BJ (cell line): ENCODE measurements at regions not wholly inside any gene's neighbourhood (a gene's known extent, or its start where the extent isn't known, plus 50 kb on each side); places are given as distances from the start of the nearest gene placed in this dataset. TPM values are rescaled to one million over a fixed set of nuclear protein-coding genes. Genes with fewer than 3 reads are reported as not detected.
"Not testable (repeated sequence)": the region's sequence is repeated elsewhere in the genome, so short reads cannot be mapped to it uniquely, and the experiment has no call there.

Source experiments
- CTCF ChIA-PET: fragments of 350-600 bp; formaldehyde crosslinking; extraction: SDS; loops from one replicate; lab custom pipeline; 2021; ENCODE audit warnings: antibody characterized with exemption, inconsistent platforms; lab: Yijun Ruan, JAX
- POLR2A ChIA-PET: fragments of 300-600 bp; sonication (Branson Sonifier 250); formaldehyde crosslinking; extraction: SDS; loops from one replicate; lab custom pipeline; 2021; ENCODE audit warnings: antibody characterized with exemption; lab: Charles Lee
- DNase-seq: peaks from one replicate; pipeline ENCODE4 v3.0.0-alpha.2; 2011; ENCODE audit warnings: low read depth
- H3K27me3 ChIP-seq: 2 replicates; pipeline ENCODE4 v1.6.0; 2011; ENCODE audit warnings: low read length; ENCODE audit not compliant: control insufficient read depth, insufficient read depth
- H3K36me3 ChIP-seq: 2 replicates; pipeline ENCODE4 v1.5.1; 2011; ENCODE audit warnings: low read length; ENCODE audit not compliant: control insufficient read depth, insufficient read depth
- H3K4me3 ChIP-seq: 2 replicates; pipeline ENCODE4 v1.5.1; 2011; ENCODE audit warnings: low read depth, mild to moderate bottlenecking, control low read depth, low read length
- small RNA-seq: library from RNA; depleted of rRNA; stranded (forward); fragments of <200 nt; gene quantifications from one replicate; pipeline ENCODE3, GENCODE V24; 2012; ENCODE audit warnings: low replicate concordance, low read depth; ENCODE audit not compliant: insufficient read length
- TF ChIP-seq, protein P1 (sequence below): IDR thresholded peaks from 2 replicates; pipeline ENCODE4 v1.5.1; 2011; ENCODE audit warnings: low read depth, mild to moderate bottlenecking, control low read depth, inconsistent platforms, low read length, moderate library complexity; ENCODE audit not compliant: insufficient read depth

DNA sequence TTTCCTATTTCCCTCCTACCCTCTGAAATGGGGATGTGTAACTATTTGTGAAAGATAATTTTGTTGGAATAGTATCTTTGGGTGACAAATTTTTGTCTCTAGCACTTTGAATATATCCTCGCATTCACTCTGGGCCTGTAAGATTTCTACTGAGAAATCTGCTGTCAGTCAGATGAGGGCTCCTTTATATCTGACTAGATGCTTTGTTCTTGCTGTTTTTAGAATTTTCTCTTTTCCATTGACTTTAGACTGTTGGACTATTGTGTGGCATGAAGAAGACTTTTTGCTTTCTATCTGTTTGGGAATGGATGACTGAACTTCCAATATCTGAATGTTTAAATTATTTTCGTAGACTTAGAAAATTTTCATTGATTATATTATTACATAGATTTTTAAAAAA is 54.2 kb upstream of the GRID2 start:
- DNase-seq: no peak
- POLR2A ChIA-PET: no interaction called here
- TF ChIP-seq, protein P1, sequence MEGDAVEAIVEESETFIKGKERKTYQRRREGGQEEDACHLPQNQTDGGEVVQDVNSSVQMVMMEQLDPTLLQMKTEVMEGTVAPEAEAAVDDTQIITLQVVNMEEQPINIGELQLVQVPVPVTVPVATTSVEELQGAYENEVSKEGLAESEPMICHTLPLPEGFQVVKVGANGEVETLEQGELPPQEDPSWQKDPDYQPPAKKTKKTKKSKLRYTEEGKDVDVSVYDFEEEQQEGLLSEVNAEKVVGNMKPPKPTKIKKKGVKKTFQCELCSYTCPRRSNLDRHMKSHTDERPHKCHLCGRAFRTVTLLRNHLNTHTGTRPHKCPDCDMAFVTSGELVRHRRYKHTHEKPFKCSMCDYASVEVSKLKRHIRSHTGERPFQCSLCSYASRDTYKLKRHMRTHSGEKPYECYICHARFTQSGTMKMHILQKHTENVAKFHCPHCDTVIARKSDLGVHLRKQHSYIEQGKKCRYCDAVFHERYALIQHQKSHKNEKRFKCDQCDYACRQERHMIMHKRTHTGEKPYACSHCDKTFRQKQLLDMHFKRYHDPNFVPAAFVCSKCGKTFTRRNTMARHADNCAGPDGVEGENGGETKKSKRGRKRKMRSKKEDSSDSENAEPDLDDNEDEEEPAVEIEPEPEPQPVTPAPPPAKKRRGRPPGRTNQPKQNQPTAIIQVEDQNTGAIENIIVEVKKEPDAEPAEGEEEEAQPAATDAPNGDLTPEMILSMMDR: no peak
- Histone ChIP-seq H3K4me3 (no peak overlapping the region), H3K36me3 (no peaks in the 10 kb centered on the region), H3K27me3 (no peaks in the 10 kb centered on the region)
- CTCF ChIA-PET: no interaction called here

DNA sequence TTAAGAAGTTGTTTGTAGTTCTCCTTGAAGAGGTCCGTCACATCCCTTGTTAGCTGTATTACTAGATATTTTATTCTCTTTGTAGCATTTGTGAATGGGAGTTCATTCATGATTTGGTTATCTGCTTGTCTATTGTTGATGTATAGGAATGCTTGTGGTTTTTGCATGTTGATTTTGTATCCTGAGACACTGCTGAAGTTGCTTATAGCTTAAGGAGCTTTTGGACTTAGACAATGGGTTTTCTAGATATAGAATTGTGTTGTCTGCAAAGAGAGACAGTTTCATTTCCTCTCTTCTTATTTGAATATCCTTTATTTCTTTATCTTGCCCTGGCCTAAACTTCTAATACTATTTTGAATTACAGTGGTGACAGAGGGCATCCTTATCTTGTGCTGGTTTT is 52.1 kb upstream of the GRID2 start:
- DNase-seq: no peak
- CTCF ChIA-PET: no interaction called here
- TF ChIP-seq, protein P1: no peak
- H3K27me3 ChIP-seq: no peaks in the 10 kb centered on the region
- H3K36me3 ChIP-seq: no peaks in the 10 kb centered on the region
- POLR2A ChIA-PET: no interaction called here
- H3K4me3 ChIP-seq: no peak overlapping the region

GRCh38 chr4:92252358-92252757 is 51.4 kb upstream of the GRID2 start:
- H3K27me3 ChIP-seq, CTCF ChIA-PET, H3K4me3 ChIP-seq, DNase-seq, POLR2A ChIA-PET, H3K36me3 ChIP-seq: not testable (repeated sequence)

GRCh38 chr4:92252846-92253245 is 50.9 kb upstream of the GRID2 start:
- DNase-seq: no peak
- H3K36me3 ChIP-seq: no peaks in the 10 kb centered on the region
- no peak overlapping the region for H3K4me3 ChIP-seq
- no peaks in the 10 kb centered on the region for H3K27me3 ChIP-seq
- POLR2A ChIA-PET: no interaction called here
- TF ChIP-seq, protein P1: no peak
- CTCF ChIA-PET: no interaction called here

DNA sequence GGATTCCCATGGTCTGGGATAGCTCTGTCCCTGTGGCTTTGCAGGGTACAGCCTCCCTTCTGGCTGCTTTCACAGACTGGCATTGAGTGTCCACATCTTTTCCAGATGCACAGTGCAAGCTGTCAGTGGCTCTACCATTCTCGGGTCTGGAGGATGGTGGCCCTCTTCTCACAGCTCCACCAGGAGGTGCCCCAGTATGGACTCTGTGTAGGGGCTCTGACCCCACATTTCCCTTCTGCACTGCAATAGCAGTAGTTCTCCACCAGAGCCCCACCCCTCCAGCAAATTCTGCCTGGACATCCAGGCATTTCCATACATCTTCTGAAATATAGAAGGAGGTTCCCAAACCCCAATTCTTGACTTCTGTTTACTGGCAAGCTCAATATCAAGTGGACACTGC is 50.2 kb upstream of the GRID2 start:
- DNase-seq: no peak
- no peak overlapping the region for H3K4me3 ChIP-seq
- H3K36me3 ChIP-seq: no peaks in the 10 kb centered on the region
- H3K27me3 ChIP-seq: no peaks in the 10 kb centered on the region
- POLR2A ChIA-PET: no interaction called here
- TF ChIP-seq, protein P1: no peak
- CTCF ChIA-PET: no interaction called here

Small RNA genes in the stretch of these regions (small RNA-seq; reads per million reads assigned to genes)
- not detected for gene KRT19P6
